ENCODE measurements at regions not wholly inside any gene's neighbourhood (a gene's known extent, or its start where the extent isn't known, plus 50 kb on each side); places are given as distances from the start of the nearest gene placed in this dataset.

DNA sequence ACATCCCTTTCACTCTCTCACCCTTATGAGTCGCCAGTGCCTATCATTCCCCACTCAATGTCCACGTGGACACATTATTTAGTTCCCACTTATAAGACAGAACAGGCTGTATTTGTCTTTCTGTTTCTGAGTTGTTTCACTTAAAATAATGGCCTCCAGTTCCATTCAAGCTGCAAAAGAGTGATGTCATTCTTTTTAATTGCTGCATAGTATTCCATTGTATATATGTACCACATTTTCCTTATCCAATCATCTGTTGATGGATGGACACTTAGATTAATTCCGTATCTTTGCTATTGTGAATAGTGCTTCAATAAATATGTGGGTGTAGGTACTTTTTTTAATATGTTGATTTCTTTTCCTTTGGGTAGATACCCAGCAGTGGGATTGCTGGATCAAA, 79.1 kb downstream of the ZNF365 start:
- no peak overlapping the region for H3K27ac ChIP-seq (ENCODE audit: low read depth in 2 of 2, low read length in 1 of 2)
- H3K36me3 ChIP-seq (ENCODE audit: control insufficient read depth in 2 of 2, insufficient read depth in 2 of 2, low read length in 1 of 2): no peaks in the 10 kb centered on the region
- no peak overlapping the region for H3K4me3 ChIP-seq (ENCODE audit: low read depth in 1 of 2, low read length in 2 of 2)
- no peaks in the 10 kb centered on the region for H3K4me1 ChIP-seq (ENCODE audit: control insufficient read depth in 2 of 2, insufficient read depth in 2 of 2, low read length in 1 of 2)
- H3K27me3 ChIP-seq (ENCODE audit: control insufficient read depth in 1 of 2, insufficient read depth in 2 of 2, low read length in 2 of 2): no peaks in the 10 kb centered on the region
- WGBS, 2 donors: 92 to 95% methylated on average over 3 of the region's 3 CpGs
- no peaks in the 10 kb centered on the region for H3K9me3 ChIP-seq (ENCODE audit: control insufficient read depth in 2 of 2, insufficient read depth in 1 of 2, low read depth in 1 of 2, low read length in 1 of 2)

DNA sequence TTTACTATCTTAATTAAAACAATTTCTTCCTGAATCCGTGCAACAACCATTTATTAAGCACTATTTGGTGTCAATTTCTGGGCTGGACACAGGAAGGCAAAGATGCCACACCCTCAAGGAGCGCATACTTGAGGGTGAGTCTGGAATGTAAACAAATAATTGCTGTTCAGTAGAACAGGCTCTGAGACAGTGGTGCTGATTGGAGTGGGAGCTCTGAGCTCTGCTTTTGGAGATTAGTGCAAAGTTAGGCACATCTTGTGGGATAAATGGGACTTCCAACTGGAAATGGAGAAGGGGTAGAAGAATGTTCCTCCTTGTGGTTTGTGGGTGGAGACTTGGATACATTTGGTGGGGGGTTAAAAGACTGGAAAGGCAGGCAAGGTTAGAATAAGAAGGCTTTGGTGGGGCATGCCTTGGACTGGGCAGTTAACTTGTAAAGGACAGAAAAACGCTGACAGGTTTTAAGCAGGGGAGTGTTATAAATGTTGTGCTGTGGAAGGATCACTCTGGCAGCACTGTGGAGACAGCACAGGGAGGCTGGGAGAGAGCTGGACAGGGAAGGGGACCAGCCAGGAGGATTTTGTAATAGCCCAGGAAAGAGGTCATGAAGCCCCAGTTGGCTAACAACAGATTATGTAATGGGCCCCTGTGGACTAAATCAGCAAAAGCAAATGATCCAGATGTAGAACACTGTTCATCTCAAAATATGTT, 80.7 kb downstream of the ZNF365 start:
- WGBS, 2 donors: 41 to 48% methylated on average over 3 of the region's 3 CpGs
- Histone ChIP-seq H3K27ac (ENCODE audit: low read depth in 2 of 2, low read length in 1 of 2) (no peak overlapping the region), H3K4me3 (ENCODE audit: low read depth in 1 of 2, low read length in 2 of 2) (no peak overlapping the region), H3K27me3 (ENCODE audit: control insufficient read depth in 1 of 2, insufficient read depth in 2 of 2, low read length in 2 of 2) (no peaks in the 10 kb centered on the region), H3K9me3 (ENCODE audit: control insufficient read depth in 2 of 2, insufficient read depth in 1 of 2, low read depth in 1 of 2, low read length in 1 of 2) (no peaks in the 10 kb centered on the region), H3K4me1 (ENCODE audit: control insufficient read depth in 2 of 2, insufficient read depth in 2 of 2, low read length in 1 of 2) (no peaks in the 10 kb centered on the region), H3K36me3 (ENCODE audit: control insufficient read depth in 2 of 2, insufficient read depth in 2 of 2, low read length in 1 of 2) (no peaks in the 10 kb centered on the region)

DNA sequence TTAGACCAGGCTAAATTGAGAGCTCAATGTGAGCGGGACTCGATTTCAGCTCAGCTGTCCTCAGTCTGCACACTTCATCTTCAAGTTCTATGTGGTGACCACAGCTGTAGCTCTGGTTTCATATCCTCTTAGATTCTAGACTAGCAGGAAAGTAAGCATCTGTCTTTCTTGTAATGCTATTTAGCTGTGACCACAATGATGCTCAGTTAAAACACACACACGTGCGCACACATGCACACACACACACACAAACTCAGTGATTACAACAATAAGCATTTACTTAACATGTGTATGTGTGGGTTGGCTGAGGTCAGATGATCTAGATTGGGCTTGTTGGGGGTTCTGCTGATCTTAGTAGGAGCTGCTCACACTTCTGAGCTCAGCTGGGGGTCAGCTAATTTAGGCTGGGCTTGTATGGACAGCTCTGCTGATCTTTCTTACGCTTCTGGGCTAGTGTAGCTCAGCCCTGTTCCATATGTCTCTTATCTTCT, 82.5 kb downstream of the ZNF365 start:
- no peaks in the 10 kb centered on the region for H3K36me3 ChIP-seq (ENCODE audit: control insufficient read depth in 2 of 2, insufficient read depth in 2 of 2, low read length in 1 of 2)
- WGBS, 2 donors: 79 to 84% methylated on average over 5 of the region's 5 CpGs
- H3K27me3 ChIP-seq (ENCODE audit: control insufficient read depth in 1 of 2, insufficient read depth in 2 of 2, low read length in 2 of 2): no peaks in the 10 kb centered on the region
- no peaks in the 10 kb centered on the region for H3K4me1 ChIP-seq (ENCODE audit: control insufficient read depth in 2 of 2, insufficient read depth in 2 of 2, low read length in 1 of 2)
- no peak overlapping the region for H3K27ac ChIP-seq (ENCODE audit: low read depth in 2 of 2, low read length in 1 of 2)
- H3K9me3 ChIP-seq (ENCODE audit: control insufficient read depth in 2 of 2, insufficient read depth in 1 of 2, low read depth in 1 of 2, low read length in 1 of 2): no peaks in the 10 kb centered on the region
- no peak overlapping the region for H3K4me3 ChIP-seq (ENCODE audit: low read depth in 1 of 2, low read length in 2 of 2)

DNA sequence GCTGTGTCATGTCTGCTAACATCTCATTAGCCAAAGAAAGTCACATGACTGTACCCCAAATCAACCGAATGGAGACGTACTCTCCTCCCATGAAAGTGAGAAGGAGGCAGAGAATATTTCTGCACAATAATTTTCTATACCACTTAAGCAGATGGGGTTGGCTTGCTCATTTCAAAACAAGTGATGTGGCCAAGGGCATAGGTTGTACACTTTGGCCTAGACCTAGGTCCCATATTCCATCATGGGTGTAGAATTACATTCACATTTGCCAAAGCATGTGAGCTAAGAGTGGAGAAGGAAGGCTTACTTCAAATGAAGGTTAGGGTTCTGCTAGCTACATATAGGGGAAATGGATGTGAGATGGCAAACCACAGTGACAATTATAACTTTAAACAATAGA, 83.0 kb downstream of the ZNF365 start:
- Histone ChIP-seq H3K36me3 (ENCODE audit: control insufficient read depth in 2 of 2, insufficient read depth in 2 of 2, low read length in 1 of 2) (no peaks in the 10 kb centered on the region), H3K27ac (ENCODE audit: low read depth in 2 of 2, low read length in 1 of 2) (no peak overlapping the region), H3K4me3 (ENCODE audit: low read depth in 1 of 2, low read length in 2 of 2) (no peak overlapping the region), H3K4me1 (ENCODE audit: control insufficient read depth in 2 of 2, insufficient read depth in 2 of 2, low read length in 1 of 2) (no peaks in the 10 kb centered on the region), H3K27me3 (ENCODE audit: control insufficient read depth in 1 of 2, insufficient read depth in 2 of 2, low read length in 2 of 2) (no peaks in the 10 kb centered on the region), H3K9me3 (ENCODE audit: control insufficient read depth in 2 of 2, insufficient read depth in 1 of 2, low read depth in 1 of 2, low read length in 1 of 2) (no peaks in the 10 kb centered on the region)
- 87 to 90% methylated on average over 2 of the region's 2 CpGs for WGBS, 2 donors

DNA sequence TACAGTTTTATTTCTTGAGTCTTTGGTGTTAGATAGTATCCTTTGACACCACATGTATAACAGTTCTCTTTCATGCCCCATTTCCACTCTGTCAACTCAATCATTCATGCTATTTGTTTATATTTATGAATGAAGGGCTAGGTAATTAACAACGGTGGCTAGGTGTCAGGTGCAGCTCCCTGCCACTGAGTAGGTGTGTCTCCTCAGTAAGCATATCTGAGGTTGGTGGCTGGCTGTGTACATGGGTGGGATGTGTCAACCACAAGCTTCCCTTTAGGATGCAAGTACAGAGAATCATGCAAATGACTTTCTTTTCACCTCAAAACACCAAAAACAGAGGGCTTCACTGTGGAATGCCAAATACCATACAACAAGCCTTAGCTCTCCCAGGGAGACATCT, 83.4 kb downstream of the ZNF365 start:
- no peaks in the 10 kb centered on the region for H3K9me3 ChIP-seq (ENCODE audit: control insufficient read depth in 2 of 2, insufficient read depth in 1 of 2, low read depth in 1 of 2, low read length in 1 of 2)
- no peak overlapping the region for H3K4me3 ChIP-seq (ENCODE audit: low read depth in 1 of 2, low read length in 2 of 2)
- H3K27ac ChIP-seq (ENCODE audit: low read depth in 2 of 2, low read length in 1 of 2): no peak overlapping the region
- no peaks in the 10 kb centered on the region for H3K4me1 ChIP-seq (ENCODE audit: control insufficient read depth in 2 of 2, insufficient read depth in 2 of 2, low read length in 1 of 2)
- no peaks in the 10 kb centered on the region for H3K36me3 ChIP-seq (ENCODE audit: control insufficient read depth in 2 of 2, insufficient read depth in 2 of 2, low read length in 1 of 2)
- 44 to 61% methylated on average over 1 of the region's 1 CpG for WGBS, 2 donors
- H3K27me3 ChIP-seq (ENCODE audit: control insufficient read depth in 1 of 2, insufficient read depth in 2 of 2, low read length in 2 of 2): no peaks in the 10 kb centered on the region

DNA sequence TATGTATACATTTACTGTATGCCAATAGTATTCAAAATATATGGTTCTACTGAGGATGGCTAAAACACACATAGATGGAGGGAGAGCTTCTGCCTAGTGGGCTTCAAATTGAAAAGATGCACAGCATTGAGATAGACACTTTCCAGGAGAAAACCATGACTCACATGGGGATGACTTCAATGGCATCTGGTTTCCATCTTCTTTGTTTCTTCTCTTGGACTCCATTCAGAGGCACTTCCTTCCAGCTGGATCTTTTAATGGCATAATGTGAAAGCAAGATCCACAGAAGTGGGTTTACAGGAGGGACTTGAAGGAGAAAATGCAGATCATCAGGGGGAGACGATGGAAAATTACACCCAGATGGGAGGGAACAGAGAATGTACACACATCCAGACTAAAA, 84.9 kb downstream of the ZNF365 start:
- Histone ChIP-seq H3K4me1 (ENCODE audit: control insufficient read depth in 2 of 2, insufficient read depth in 2 of 2, low read length in 1 of 2) (no peaks in the 10 kb centered on the region), H3K36me3 (ENCODE audit: control insufficient read depth in 2 of 2, insufficient read depth in 2 of 2, low read length in 1 of 2) (no peaks in the 10 kb centered on the region), H3K27ac (ENCODE audit: low read depth in 2 of 2, low read length in 1 of 2) (no peak overlapping the region), H3K27me3 (ENCODE audit: control insufficient read depth in 1 of 2, insufficient read depth in 2 of 2, low read length in 2 of 2) (no peaks in the 10 kb centered on the region), H3K9me3 (ENCODE audit: control insufficient read depth in 2 of 2, insufficient read depth in 1 of 2, low read depth in 1 of 2, low read length in 1 of 2) (no peaks in the 10 kb centered on the region), H3K4me3 (ENCODE audit: low read depth in 1 of 2, low read length in 2 of 2) (no peak overlapping the region)
- 63 to 75% methylated on average over 1 of the region's 1 CpG for WGBS, 2 donors

DNA sequence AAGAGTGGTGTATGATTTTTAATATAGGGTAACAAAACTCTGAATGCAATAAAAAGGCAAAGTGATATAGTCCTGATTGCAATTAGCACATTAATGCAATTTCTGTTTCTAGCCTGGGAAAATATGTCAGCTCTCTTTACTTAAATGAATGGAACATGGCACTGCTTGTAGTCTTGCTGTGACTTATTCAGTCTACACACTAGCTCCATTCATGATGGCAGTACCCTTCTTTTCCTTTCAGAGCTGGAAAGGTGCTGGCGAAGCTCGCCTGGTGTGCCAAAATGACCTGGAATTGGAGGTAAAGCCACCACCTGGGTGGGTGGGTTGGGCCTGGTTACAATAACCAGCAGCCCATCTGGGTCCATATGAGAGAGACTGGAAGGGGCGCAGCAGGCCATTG, 85.3 kb downstream of the ZNF365 start:
- H3K9me3 ChIP-seq (ENCODE audit: control insufficient read depth in 2 of 2, insufficient read depth in 1 of 2, low read depth in 1 of 2, low read length in 1 of 2): no peaks in the 10 kb centered on the region
- no peaks in the 10 kb centered on the region for H3K27me3 ChIP-seq (ENCODE audit: control insufficient read depth in 1 of 2, insufficient read depth in 2 of 2, low read length in 2 of 2)
- no peak overlapping the region for H3K27ac ChIP-seq (ENCODE audit: low read depth in 2 of 2, low read length in 1 of 2)
- H3K4me3 ChIP-seq (ENCODE audit: low read depth in 1 of 2, low read length in 2 of 2): no peak overlapping the region
- 95% methylated on average over 3 of the region's 3 CpGs for WGBS, 2 donors
- H3K36me3 ChIP-seq (ENCODE audit: control insufficient read depth in 2 of 2, insufficient read depth in 2 of 2, low read length in 1 of 2): no peaks in the 10 kb centered on the region
- H3K4me1 ChIP-seq (ENCODE audit: control insufficient read depth in 2 of 2, insufficient read depth in 2 of 2, low read length in 1 of 2): no peaks in the 10 kb centered on the region

DNA sequence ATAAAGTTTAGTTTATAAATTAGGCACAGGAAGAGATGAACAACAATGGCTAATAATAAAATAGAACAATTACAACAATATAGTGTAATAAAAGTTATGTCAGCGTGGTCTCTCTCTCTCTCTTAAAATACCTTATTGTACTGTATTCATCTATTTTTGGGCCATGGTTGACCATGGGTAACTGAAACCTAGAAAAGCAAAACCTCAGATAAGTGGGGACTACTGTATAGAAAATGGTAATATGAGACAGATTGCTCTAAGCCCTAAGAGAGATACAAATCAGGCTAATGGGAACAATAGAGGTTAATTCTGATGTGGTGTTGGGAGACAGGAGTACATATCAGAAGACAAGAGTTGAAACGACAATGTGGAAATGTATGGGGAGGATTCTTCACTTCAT, 86.2 kb downstream of the ZNF365 start:
- no peaks in the 10 kb centered on the region for H3K27me3 ChIP-seq (ENCODE audit: control insufficient read depth in 1 of 2, insufficient read depth in 2 of 2, low read length in 2 of 2)
- H3K4me3 ChIP-seq (ENCODE audit: low read depth in 1 of 2, low read length in 2 of 2): no peak overlapping the region
- no peaks in the 10 kb centered on the region for H3K4me1 ChIP-seq (ENCODE audit: control insufficient read depth in 2 of 2, insufficient read depth in 2 of 2, low read length in 1 of 2)
- H3K27ac ChIP-seq (ENCODE audit: low read depth in 2 of 2, low read length in 1 of 2): no peak overlapping the region
- peaks cover 0 to 6% of the 10 kb centered on the region in 2 donors for H3K9me3 ChIP-seq (ENCODE audit: control insufficient read depth in 2 of 2, insufficient read depth in 1 of 2, low read depth in 1 of 2, low read length in 1 of 2)
- WGBS, 2 donors: 86 to 90% methylated on average over 2 of the region's 2 CpGs
- no peaks in the 10 kb centered on the region for H3K36me3 ChIP-seq (ENCODE audit: control insufficient read depth in 2 of 2, insufficient read depth in 2 of 2, low read length in 1 of 2)

DNA sequence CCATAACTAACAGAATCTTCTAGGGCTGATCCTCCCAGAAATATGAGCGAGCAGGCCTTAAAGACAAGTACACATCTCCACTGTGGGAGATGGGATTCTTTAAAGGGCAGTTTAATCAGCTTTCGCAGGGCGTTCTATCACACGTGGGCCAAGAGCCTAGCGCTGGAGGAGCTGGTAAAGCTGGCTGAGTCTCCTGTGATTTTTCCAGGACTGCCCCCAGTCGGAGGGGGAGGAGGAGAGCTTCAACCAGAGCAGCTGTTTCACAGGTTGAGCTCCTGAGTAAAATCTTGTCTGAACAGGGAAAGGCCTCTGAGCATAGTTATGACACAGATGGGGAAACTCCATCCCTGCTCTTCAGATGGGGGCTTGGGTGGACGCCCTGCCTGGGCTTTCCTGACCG, 87.0 kb downstream of the ZNF365 start:
- Histone ChIP-seq H3K27ac (ENCODE audit: low read depth in 2 of 2, low read length in 1 of 2) (no peak overlapping the region), H3K36me3 (ENCODE audit: control insufficient read depth in 2 of 2, insufficient read depth in 2 of 2, low read length in 1 of 2) (no peaks in the 10 kb centered on the region), H3K27me3 (ENCODE audit: control insufficient read depth in 1 of 2, insufficient read depth in 2 of 2, low read length in 2 of 2) (no peaks in the 10 kb centered on the region), H3K4me1 (ENCODE audit: control insufficient read depth in 2 of 2, insufficient read depth in 2 of 2, low read length in 1 of 2) (no peaks in the 10 kb centered on the region), H3K9me3 (ENCODE audit: control insufficient read depth in 2 of 2, insufficient read depth in 1 of 2, low read depth in 1 of 2, low read length in 1 of 2) (peaks cover 0 to 12% of the 10 kb centered on the region in 2 donors), H3K4me3 (ENCODE audit: low read depth in 1 of 2, low read length in 2 of 2) (no peak overlapping the region)
- 86 to 88% methylated on average over 8 of the region's 8 CpGs for WGBS, 2 donors

DNA sequence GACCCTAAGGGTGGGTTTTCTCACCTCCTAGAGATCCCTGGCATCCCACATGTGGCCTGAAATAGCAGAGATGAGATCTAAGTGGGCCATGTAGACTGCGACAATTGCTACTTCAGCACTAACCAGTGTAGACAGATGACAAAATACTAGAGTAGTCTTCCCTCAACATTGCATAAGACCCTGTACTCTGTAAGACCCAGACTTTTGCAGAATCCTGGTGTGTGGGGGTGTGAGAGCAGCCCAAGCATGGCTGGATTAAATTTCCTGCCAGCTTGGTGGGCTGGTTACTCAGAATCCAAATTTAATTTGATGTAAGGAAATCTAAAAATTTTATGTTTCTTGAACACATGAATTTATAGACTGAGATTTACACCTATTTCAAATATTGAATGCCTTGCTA, 88.3 kb downstream of the ZNF365 start:
- Histone ChIP-seq H3K27ac (ENCODE audit: low read depth in 2 of 2, low read length in 1 of 2) (no peak overlapping the region), H3K4me1 (ENCODE audit: control insufficient read depth in 2 of 2, insufficient read depth in 2 of 2, low read length in 1 of 2) (no peaks in the 10 kb centered on the region), H3K36me3 (ENCODE audit: control insufficient read depth in 2 of 2, insufficient read depth in 2 of 2, low read length in 1 of 2) (no peaks in the 10 kb centered on the region), H3K9me3 (ENCODE audit: control insufficient read depth in 2 of 2, insufficient read depth in 1 of 2, low read depth in 1 of 2, low read length in 1 of 2) (peaks cover 0 to 14% of the 10 kb centered on the region in 2 donors), H3K4me3 (ENCODE audit: low read depth in 1 of 2, low read length in 2 of 2) (no peak overlapping the region), H3K27me3 (ENCODE audit: control insufficient read depth in 1 of 2, insufficient read depth in 2 of 2, low read length in 2 of 2) (no peaks in the 10 kb centered on the region)
- 87 to 94% methylated on average over 1 of the region's 1 CpG for WGBS, 2 donors
